ENCODE measurements at regions not wholly inside any gene's neighbourhood (a gene's known extent, or its start where the extent isn't known, plus 50 kb on each side); places are given as distances from the start of the nearest gene placed in this dataset.
"Not testable (repeated sequence)": the region's sequence is repeated elsewhere in the genome, so short reads cannot be mapped to it uniquely, and the experiment has no call there.

DNA sequence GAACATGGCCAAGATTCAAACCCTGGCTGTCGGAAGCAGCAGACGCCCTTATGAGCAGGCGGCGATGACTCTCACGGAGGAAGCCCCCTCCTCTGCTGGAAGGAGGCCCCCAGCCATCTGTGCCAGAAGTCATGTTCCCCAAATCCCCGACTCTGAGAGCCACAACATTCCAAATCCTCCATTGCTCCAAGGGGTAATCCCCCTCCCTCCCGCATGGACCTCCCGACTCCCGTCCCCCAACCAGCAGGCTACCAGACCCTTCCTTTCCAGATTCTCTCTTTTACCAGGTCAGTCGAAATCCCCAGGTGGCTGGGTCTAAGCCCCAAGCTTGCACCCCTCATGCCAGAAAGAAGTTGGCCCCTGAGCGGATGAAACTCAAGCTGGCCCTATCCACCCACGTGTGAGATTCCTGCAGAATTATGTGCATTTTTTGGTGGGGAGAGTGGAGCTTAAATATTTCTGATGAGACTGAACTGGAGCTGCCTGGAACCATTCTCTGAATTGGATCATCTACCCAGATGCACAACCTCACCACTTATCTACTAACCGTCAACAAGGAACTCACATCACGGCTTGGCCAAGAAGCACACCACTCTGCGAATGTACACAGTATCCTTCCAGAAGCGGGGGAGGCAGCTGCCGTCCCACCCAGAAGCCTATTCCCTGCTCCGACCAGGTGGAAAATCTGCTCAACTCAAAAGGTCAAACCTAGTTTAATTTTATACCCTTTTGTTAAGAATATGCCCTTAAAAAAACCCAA is 283.5 kb downstream of the C16orf95 start:
- DNase-seq: no peak
- ATAC-seq: no peak
- intact Hi-C loops (cut with DNase I, micrococcal nuclease): no loop called here

DNA sequence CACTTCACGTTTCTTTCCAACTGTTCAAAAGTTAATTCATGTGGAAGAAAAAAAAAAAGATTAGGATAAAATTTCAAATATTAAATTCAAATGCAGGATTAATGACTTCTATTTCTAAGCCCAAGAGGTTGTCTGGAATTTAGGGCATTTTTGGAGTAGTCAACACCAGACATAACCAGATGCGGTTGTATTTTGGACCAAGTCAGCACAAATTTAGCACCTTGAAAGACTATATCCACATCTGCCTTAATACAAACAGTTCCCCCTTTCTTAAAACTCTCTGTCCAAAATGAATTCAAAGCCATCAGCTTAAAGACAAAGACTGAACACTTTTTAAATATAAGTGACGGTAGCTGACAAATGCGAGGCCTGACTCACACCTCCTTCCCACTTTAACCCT is 282.9 kb downstream of the C16orf95 start:
- ATAC-seq (no peak), DNase-seq (no peak)
- intact Hi-C loops (cut with DNase I, micrococcal nuclease): no loop called here

DNA sequence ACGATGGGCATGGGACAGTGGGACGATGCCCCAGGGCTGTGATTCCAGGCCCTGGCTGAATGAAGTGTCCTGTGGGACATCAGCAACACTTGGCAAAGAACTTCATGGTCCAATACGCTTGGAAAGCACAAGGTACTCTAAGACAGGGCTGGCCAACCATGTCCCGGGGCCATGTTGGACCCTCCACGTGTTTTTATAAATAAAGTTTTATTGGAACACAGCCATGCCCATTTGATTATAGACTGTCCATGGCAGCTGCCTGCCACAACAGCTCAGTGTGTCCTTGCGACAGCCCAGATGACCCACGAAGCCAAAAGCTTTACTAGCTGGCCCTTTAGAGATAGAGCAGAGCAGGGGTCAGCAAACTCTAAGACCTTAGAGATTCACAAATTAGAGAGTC is 282.1 kb downstream of the C16orf95 start:
- ATAC-seq (no peak), DNase-seq (no peak)
- intact Hi-C loops (cut with DNase I, micrococcal nuclease): no loop called here

DNA sequence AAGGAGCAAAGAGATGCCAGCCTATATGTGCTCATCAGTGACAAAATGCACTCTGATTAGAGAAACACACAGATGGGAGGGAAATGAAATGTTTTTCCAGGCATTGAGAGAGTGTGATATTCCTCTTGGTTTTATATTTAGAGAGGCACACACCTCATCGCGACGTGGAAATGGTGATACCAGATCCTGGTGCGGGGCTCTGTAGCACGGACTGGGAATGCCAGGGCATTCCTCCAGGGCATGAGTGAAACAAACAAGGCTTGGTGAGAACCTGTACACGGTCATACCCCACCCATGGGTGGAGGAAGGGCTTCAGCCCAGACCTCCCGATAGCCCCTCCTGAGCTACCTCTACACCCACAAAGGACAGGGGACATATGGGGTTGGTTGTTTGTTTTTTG is 280.2 kb downstream of the C16orf95 start:
- intact Hi-C loops (cut with DNase I, micrococcal nuclease): no loop called here
- DNase-seq (no peak), ATAC-seq (no peak)

DNA sequence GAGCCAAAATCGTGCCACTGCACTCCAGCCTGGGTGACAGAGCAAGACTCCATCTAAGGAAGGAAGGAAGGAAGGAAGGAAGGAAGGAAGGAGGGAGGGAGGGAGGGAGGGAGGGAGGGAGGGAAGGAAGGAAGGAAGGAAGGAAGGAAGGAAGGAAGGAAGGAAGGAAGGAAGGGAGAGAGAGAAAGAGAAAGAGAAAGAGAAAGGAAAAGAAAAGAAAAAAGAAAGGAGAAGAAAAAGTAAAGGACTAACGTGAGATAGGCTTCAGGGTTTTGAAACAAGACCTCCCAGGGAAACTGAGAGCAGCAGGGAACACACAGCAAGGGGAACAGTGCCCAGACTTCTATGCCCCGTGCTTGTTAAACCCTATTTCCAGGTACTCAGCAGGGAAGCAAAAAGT is 278.7 kb downstream of the C16orf95 start:
- ATAC-seq; DNase-seq; intact Hi-C loops (cut with DNase I, micrococcal nuclease): not testable (repeated sequence)

DNA sequence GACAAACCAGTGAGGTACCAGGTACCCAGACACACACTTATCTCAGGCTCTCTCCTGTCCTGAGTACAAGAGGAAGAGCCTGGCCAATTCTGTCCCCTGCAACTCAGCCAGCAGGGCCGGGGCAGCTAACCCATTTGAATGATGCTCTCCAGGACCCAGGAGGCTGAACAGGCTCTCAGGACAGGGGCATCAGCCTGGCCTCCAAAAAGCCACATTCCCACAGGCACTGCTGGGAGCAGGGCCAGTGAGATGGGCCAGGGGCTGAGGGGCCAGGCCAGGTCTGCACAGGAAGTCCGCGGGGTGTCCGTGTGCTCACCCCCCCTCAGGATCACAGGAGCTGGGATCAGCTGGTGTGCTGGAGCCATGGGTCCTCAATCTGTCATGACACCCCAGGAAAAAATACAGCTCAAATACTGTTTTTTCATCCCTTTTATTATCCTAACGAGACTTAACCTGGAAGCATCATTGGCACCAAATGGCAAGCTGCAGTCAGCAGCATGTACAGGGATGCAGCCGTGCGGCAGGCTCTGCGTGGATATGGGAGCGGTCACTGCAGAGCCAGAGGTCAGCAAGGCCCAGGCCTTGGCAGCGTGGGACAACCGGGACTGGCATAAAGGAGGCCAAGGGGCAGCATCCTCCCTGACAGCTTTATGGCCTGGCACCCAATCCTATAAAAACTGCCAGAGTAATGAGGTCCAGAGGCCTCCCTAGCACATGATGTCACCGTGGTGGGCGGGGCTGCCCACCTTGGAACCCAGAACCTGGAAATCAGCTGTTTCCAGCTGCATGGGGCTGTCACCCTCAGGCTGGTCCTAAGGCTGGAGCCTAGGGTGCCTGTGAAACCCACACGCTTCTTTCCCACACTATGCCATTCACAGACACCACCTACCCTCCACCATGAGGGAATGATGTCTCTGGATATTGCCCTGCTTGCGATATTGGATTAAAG is 276.7 kb downstream of the C16orf95 start:
- intact Hi-C loops (cut with DNase I, micrococcal nuclease): no loop called here
- DNase-seq (no peak), ATAC-seq (no peak)

DNA sequence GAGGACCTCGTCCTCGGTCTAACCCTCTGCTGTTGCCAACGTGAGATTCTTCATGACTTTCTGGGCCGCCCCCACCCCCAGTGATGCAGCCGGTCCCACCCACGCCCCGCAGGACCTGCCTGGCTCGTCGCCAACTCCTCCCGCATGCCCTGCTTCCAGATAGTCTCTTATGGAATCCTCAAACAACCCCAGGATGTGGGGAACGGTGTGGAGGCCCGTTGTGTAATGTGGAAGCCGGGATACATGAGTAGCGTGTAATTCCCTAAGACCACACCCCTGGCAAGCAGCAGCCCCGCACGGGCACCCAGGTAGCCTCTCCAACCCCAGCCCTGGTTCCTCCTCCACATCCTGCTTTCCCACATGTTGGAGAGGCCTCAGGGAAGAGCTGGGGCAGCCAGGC is 275.9 kb downstream of the C16orf95 start:
- intact Hi-C loops (cut with DNase I, micrococcal nuclease): no loop called here
- no peak for DNase-seq
- ATAC-seq: no peak

DNA sequence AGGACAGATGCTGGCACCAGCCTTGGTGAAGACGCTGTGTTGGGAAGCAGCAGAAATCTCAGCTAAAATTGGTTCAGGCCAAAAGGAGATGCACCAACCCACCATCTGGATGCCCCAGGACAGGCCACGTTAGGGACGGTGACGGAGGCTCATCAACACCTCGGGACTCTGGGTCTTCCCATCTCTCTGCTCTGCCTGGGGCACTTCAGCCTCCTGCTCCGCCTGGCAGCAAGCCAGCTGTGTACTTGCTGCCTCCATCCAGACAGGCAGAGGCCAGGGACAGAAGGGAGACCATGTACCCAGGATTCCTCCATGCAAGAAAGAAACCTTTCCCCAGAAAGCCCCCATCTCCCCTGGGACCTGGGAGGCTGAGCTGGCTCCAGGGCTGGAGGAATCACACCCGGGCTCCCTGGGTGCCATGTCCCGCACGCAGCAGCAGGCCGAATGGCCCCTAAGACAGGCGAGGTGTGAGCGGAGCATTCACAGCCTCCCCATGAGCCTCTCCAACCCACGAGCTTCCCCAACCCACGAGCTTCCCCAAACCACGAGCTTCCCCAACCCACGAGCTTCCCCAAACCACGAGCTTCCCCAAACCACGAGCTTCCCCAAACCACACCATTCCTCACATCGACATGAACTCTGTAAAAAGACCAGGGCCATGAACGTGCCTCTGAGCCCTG is 274.5 kb downstream of the C16orf95 start:
- no peak for ATAC-seq
- no peak for DNase-seq
- intact Hi-C loops (cut with DNase I, micrococcal nuclease): no loop called here

DNA sequence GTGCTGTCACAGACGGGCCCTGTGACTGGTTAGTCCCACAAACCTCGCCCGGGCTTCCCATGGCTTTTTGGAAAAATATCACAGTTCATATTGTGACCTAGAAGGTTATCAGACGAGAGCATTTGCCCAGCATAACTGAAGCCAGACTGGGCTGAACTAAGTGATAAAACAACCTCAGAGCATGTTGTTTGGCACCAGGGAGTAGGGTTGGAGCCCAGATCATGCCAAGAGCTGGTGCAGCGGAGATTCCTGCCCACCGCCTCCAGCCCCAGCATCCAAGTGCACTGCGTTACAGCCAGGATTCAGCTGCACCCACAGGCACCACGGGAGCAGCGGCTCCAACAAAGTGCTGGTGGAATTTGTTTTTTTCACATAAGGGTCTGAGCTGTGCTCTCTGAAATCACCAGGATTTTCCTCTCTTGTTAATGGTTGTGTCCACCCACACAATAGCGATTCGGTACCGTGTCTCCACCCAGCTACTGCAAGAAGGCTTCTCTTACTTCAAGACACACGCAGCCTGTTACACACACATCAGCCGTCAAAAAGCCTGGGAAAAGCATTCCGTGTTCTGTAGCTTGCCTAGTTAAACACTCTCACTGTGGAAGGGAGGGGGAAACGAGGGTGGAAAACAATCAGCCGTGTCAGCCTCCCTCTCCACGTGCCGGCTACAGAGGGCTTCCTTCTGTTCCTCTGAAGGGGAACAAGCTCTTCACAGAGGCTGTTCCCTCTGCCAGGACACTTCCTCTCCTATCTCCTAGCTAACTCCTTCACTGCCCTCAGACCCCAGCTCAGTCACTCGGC is 273.8 kb downstream of the C16orf95 start:
- ATAC-seq (no peak), DNase-seq (no peak)
- intact Hi-C loops (cut with DNase I, micrococcal nuclease): no loop called here

DNA sequence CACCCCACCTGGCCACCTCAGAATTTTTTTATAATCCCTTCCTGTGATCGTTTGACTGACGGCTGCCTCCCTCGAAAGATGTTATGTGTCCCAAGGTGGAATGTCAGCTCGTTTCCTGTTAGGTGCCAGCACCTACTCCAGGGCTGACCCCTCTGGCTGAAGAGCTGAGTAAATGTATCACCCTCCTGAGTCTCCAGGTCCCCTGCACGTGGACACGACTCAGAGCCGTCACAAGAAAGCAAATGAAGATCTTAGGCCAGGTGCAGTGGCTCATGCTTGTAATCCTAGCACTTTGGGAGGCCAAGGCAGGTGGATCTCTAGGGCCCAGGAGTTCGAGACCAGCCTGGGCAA is 273.2 kb downstream of the C16orf95 start:
- intact Hi-C loops (cut with DNase I, micrococcal nuclease): no loop called here
- DNase-seq (no peak), ATAC-seq (no peak)

DNA sequence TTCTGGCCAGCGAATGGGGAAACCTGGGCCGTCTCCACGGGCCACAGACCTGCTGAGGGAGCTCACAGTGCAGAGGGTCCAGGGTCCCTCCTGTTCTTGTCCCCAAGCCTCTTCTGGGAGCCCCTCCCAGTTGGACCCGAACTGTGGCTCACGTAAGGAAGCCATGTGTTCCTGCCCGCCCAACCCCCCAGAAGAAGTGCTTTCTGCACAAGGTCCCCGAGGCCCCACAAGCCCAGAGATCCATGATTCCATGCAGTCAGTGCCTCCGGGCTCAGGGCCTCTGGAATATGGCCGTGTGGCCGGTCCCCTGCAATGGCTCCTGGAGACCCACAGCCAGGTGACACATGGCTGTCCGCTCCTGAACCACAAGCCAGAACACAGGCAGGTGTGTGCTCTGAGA is 272.4 kb downstream of the C16orf95 start:
- no peak for DNase-seq
- ATAC-seq: no peak
- intact Hi-C loops (cut with DNase I, micrococcal nuclease): no loop called here

DNA sequence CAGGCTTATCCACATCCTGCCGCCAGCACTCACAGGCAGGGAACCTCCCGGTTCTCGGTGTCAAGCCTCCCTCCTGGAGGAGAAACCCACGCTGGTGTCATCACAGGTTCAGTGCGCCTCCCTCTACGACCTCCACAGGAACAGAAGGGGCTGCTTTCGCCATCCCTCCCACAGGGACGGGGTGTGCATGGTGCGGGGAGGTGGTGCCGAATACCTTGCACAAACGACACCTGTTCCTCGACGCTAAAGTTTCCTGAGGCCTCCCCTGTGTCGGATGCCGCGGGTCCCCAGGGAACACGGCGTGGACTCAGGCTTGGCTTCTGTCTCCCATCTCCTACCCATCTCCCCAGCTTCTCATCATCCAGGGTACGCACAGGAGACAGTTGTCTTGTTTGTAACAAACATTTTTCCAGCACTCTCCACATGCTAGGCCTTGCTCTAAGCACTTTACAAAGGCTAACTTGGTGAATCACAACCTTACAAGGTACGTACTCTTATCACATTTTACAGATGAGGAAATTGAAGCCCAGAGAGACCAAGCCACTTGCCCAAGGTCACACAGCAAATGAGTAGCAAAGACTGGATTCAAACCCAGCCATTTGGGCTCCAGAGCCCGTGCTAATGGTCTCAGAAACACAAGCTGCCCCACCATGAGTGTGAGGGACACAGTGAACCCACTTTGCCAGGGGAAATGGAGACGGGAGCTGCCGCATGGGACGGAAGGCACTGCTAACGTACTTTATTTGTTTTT is 271.6 kb downstream of the C16orf95 start:
- ATAC-seq: no peak
- intact Hi-C loops (cut with DNase I, micrococcal nuclease): no loop called here
- no peak for DNase-seq

DNA sequence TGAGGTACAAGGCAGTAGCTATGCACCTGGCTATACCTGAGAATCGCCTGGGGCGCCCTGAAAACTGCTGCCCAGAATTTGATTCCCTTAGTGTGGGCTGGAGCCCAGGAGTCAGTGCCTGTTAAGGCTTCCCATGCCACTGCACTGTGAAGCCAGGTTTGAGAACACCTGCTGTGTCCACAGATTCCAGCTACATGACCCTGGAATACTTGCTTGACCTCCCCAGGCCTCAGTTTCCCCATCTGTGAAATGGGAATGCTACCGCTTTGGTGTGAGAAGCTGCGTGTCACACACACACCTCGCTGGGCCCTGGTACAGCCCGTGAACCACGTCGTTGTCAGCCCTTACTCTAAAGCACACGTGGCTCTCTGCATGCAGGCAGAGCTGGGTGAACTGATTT is 271.0 kb downstream of the C16orf95 start:
- DNase-seq (no peak), ATAC-seq (no peak)
- intact Hi-C loops (cut with DNase I, micrococcal nuclease): no loop called here

DNA sequence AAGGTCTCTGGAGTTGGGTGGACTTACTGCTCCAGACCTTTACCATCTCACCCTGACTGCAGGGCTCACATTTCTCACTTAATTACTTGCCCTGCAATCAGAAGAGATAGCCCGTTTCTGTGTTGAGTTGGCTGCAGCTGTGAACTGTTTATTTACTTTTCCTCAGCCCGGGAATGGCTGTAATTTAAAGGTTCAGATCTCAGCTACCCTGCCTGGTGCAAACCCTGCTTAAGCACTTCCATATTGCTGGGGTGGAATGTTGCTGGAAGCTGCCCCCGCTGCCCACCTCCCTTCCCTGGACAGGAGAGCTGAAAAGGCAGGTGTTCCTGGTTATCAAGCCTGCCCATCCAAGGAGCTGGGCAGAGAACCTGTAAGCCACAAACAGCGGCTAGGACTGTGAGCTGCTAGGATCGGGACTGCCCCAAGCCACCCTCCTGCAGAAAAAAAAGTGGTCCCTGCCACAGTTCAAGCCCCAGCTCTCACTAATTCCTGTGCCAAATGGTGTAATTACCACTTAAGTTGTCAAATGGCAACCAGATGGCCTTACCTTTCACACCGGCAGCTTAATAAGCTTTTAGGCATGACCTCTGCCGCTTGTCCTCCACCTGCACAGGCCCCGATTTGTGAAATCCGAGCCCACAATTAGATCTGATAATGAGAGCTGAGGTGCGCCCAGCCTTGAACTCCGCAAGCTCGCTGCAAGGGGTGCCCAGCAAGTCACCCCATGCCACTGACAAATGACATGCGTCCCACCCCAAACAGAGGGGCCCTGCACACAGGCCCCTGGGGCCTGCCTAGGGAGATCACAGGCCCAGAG is 269.8 kb downstream of the C16orf95 start:
- ATAC-seq: no peak
- DNase-seq: no peak

DNA sequence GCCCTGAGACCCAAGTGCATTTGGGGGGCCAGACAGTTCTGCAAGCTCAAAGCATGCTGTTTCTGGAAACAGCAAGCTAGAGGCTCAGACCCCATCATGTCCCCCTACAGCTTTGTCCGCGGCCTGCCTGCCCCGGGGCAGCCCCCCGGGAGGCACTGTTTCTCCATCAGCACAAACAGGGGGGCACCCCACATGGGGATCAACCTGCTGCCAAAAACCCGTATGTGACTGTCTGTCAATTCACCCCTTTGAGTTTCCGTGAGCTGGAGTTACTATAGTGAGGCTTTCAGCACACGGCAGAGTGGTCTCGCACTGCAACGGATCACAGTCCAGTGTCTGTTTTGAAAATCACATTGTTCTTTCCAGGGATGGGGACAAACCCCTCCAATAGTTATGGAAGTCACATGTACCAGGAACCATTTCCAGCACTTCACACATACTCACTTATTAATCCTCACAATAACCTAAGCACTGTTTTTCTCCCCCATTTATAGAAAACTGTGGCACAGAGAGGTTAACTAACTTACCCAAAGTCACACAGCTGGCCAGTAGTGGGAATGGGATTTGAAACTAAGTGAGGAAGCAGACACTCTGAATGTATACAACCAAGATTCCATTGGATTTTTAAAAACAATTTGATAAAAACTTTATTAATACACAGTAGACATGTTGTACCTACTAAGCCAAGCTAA is 269.0 kb downstream of the C16orf95 start:
- DNase-seq (no peak), ATAC-seq (no peak)
- intact Hi-C loops (cut with DNase I, micrococcal nuclease): no loop called here

More for the DNA sequence above, 269.8 kb downstream of the C16orf95 start:
- intact Hi-C loops (cut with DNase I, micrococcal nuclease): no loop called here

DNA sequence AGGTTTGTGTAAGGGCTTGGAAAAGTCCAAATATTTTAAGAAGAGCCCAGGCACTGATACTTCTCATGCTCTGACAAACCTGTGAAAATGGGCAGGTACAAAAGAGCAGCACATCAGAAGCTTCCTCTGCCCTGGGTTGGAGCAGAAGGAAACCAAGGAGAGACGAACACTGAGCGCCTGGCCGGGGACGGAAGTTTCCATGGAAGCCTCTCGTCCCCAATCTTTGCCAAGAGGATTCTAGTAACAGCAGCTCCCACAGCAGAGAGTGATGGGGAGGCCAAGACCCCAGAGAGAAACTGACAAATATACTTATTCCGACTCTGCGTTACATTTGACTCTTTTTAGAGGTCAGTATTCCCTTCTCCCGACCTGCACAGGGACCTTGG is 268.5 kb downstream of the C16orf95 start:
- intact Hi-C loops (cut with DNase I, micrococcal nuclease): no loop called here
- no peak for DNase-seq
- no peak for ATAC-seq

DNA sequence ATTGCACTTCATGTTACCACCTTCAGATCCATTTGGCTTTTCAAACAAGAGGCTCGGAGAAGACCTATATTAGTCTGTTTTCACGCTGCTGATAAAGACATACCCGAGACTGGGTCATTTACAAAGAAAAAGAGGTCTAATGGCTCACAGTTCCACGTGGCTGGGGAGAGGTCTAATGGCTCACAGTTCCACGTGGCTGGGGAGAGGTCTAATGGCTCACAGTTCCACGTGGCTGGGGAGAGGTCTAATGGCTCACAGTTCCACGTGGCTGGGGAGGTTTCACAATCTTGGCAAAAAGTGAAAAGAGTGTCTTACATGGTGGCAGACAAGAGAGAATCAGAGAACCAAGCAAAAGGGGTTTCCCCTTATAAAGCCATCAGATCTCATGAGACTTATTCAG is 268.0 kb downstream of the C16orf95 start:
- ATAC-seq; intact Hi-C loops (cut with DNase I, micrococcal nuclease); DNase-seq: not testable (repeated sequence)

Data from left colon (tissue), 2 donors.